ENCODE measurements at regions not wholly inside any gene's neighbourhood (a gene's known extent, or its start where the extent isn't known, plus 50 kb on each side); places are given as distances from the start of the nearest gene placed in this dataset.

DNA sequence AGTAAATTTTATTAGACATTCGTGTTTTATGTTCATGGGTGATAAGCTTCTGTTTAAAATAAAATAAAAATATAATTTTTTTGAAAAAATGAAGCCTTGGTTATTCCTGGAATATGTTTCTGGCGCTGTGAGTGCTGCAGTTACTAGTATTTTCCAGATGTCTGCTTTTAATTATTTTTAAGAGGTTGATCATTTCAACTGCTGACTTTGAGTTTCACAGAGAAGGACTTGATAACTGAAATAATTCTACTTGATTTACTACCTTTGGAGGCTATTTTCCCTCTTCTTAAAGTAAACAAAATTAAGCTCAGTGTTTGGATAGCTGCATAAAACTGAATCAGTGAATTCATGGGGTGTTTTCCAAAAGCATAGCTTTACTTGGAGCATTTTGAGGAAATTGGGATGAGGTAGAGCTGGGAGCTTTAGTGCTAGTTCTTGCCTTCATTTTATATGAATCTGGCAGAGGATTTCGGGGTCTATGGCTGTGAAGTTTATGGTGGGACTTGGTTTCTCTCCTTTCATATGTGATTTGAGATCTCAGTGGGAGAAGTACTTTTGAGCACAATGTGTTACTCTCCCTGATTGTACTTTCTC, 666.5 kb downstream of the DCDC2C start:
- DNase-seq (ENCODE audit: low read depth) = no peak

DNA sequence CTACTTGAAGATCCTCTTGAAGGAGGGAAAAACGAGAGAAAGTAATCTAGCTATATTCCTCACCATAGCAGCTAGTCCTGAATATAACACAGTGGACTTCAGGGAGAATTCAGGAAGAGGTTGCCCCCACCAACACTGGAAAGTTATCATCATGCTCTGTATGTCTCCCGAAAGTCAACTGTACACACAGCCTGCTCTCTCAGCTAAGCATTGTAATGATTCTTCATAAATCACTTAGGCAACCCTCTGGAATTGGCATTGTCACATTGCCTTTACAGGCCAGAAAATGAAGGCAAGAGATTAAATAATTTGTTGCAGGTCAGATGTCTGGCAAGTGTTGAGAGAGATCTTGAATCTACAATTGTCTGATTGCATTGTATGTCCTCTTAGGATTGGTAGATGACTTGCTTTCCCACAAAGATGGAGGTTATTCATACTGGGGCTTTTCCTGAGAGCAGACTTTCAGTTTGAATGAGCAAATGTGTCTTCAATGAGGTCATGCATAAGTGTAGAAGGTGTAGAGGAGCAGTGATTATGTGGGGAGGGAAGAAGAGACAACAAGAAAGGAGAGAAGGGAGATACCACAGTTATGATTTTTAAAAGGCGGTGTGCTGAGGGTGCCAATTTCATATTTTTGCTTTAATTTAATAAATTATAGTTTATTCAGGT, 667.2 kb downstream of the DCDC2C start:
- no peak for DNase-seq (ENCODE audit: low read depth)

DNA sequence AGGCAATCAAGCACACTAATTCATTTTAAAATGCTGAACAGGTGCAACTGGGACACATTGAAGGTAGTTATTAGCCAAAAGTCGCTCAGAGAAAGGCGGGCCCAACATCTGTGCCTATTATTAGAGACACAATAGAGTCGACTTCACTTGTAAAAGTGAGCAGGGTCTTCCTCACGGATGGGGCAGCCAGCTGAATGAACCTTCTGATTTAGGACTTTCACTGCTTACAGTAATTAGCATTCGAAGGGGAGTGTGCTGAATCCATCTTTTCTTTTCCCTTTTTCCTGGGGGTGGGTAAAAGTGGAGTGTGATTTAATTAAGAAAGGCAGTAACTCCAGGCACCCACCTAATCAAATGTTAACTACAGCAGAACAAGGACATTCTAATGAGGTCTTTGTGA, 677.7 kb downstream of the DCDC2C start:
- DNase-seq (ENCODE audit: low read depth) = no peak

DNA sequence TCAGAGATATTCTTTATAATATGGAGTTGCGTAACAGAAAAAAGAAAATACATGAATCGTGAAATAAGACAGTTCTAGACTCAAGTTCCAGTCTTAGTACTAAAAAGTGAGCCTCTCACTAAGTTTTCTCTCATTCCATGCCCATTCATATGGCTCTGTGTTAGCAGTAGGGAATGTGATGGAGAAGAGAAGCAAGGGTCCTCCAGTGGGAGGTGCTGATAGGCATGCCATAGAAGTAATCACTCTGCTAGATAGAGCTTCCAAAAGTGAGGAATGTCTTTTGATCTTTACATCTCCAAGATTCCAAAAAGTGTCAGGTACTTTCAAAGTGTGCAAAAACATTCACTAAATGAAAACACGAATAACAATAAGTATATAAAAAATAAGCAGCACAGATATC, 678.4 kb downstream of the DCDC2C start:
- no peak for DNase-seq (ENCODE audit: low read depth)

DNA sequence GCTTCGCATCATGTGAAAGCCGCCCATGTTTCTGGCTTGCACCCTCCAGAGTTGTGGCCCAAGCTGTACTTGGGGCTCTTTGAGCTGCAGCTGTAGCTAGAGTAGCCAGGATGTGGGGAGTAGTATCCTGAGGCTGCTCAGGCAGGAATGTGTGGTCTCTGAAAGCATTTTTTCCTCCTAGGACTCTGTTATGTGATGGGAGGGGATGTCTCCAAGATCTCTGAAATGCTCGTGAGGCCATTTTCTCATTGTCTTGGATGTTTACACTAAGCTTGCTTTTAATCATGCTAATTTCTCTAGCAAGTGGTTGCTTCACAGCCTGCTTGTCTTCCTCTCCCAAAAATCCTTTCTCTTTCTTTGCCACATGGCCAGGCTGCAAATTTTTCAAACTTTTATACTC, 687.6 kb downstream of the DCDC2C start:
- no peak for DNase-seq (ENCODE audit: low read depth)

DNA sequence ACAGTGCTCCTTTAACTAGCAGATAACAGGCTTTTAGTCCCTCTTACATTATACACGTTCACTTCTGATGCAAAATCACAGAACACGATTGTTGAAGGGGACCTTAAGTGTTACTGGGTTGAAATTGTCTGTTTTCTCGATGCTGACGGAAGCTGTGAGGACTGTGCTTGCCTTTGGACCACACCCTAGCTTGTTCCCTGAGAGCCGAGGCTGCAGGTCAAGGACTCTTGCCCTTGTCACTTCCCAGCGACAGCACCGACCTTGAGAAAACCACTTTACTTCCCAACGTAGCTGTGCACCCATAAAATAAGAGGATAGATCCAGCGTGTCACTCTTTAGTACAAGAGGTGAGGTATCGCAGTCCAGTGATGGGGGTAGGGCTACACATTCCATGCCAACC, 701.0 kb downstream of the DCDC2C start:
- DNase-seq (ENCODE audit: low read depth) = no peak

DNA sequence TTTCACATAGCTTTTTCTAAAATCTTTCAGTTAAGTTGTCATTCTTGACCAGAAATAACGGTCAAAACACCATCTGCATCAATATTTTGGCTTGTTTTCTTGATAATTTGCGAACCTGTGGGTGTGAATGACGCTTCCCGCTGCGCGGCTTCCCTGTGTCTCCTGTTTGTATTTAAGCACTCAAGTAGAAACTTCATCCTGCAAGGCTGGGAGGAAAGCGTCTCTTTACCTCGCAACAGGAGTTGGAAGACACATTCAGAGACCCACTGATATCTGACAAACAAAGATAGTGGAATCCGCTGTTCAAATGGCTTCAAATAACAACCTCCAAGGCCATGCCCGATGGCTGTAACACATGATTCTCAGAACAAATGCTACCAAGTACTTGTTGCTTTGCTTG, 704.9 kb downstream of the DCDC2C start:
- no peak for DNase-seq (ENCODE audit: low read depth)

DNA sequence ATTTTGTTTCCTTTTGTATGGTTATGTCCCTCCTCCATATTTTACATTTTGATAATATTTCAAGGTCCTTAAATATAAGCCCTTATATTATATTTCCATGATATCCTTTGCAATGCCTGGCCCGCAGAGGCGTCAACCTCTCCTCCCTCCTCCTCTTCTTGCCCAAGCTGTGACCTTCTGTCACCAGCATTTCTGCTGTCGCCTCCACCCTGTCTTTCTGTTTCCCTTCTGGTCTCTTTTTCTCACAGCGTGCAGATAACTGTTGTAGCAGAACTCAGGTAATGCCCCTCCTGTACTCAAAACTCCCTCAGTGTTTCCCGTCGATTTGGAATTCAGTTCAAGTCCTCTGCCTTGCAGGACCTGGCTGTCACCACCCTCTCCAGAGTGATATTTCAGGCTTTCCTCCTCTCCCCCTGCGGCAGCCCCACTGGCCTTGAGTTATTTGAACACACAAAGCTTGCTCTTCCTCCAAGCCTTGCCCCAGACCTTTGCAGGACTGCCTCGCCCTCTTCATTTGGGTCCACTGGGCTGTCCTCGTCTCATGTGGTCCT, 709.3 kb downstream of the DCDC2C start:
- DNase-seq (ENCODE audit: low read depth) = no peak

DNA sequence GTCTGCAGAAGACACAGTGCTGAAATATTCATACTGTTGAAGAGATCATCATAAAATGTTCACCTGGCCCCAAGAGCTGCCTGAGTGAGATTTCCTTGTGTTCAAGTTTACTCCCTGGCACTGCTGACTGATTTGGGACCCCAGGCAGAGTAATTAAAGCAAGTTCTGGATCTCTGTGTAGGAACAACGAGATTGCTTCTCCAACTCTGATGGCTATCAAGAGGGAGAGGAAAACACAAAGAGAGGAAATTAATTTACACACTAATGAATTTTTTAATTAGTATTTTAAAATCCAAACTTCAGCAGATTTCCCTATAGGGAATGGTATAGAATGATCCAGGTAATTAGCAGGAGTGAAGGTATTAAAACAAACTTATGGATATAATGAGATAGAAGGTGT, 711.8 kb downstream of the DCDC2C start:
- no peak for DNase-seq (ENCODE audit: low read depth)

DNA sequence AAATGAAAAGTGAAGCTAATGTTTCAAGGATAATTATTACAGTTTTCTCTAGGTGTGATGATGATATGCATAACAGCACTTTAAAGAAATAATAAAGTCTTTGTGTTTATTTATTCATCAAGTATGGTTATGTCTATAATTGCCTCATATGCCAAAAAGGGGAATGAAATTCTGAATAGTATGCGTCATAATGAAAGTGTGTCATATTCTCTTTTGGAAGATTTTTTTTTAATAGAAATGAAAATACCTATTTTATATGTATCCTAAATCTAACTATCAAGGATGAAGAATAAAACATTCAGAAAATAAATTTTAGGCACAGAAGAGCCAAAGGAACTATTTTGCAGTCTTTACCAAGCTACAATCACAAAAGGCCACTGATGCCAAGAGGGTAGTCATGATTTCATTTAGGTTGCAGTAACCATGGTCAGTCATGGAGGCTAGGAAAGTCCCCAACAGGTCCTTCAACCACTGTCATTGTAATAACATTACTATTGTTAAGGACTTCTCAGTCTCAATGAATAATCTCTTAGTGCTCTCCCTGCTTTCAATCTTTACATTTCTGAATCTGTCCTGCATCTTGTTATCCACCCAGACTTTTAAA, 712.5 kb downstream of the DCDC2C start:
- no peak for DNase-seq (ENCODE audit: low read depth)

DNA sequence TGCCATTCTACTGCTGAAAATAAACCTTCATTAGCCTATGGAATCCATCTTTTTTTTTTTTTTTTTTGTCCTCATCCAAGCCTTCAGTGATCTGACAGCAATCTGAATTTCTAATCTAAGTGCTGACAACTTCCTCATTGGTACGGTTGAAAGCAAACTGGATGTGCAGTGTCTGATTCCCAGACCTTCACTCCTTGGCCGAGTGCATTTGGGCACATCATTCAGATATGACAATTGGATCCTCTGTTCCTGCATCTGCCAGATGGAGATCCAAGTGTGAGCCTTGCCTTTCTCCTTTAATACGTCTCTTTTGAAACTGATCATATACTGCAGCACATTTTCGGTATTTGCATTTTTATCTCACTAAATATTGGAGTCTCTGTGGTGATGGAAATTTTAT, 713.1 kb downstream of the DCDC2C start:
- no peak for DNase-seq (ENCODE audit: low read depth)

DNA sequence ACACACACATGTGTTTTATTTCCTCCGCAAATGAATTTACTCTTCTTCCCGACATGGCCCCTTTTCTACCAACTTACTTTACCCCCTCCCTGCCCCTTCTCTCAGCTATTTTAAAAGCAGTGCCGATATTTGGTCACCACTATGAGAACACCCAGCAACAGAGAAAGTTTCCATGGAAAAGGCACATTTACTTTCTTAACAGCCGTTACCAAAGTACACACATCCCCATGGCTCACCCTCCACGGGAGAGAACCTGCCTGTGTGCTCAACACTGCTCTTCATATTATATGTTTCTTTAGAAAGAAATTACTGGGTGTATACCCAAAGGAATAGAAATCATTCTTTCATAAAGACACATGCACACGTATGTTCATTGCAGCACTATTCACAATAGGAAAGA, 714.4 kb downstream of the DCDC2C start:
- DNase-seq (ENCODE audit: low read depth) = no peak

DNA sequence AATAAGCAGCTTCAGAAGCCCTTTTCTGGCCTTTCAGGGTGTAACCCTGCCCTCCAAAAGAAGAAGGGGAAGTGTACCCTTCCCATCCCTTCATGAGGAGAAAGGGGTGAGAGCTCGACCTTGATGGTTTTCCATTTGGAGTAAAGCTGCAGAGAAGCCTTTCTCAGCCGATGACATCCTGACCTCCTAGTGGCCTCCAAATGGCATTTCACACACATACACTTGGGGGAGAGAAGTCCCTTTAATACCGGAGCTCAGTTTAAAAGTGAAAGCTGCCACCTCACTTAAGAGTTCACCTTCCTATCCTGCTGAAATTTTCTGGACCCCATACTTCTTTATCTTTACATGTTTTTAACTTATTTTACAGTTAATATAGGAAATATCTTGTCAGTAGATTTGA, 716.7 kb downstream of the DCDC2C start:
- DNase-seq (ENCODE audit: low read depth) = no peak

DNA sequence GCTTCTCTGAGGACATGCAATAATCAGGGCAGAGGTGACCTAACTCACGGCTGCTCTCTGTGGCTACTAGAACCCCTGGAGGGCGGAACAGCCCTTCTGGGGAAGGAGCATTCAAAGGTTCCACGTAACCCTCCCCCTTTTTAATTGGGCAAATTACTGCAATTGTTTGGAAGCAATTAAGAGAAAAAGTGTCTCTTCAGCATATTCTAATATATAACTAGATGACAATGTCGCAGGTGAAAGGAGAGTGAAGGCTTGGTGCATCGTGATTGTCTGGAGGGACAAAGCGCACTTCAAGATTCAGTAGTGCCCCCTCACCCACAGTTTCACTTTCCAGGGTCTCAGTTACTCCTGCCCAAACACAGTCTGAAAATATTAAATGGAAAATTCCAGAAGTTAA, 720.8 kb downstream of the DCDC2C start:
- DNase-seq (ENCODE audit: low read depth) = no peak

DNA sequence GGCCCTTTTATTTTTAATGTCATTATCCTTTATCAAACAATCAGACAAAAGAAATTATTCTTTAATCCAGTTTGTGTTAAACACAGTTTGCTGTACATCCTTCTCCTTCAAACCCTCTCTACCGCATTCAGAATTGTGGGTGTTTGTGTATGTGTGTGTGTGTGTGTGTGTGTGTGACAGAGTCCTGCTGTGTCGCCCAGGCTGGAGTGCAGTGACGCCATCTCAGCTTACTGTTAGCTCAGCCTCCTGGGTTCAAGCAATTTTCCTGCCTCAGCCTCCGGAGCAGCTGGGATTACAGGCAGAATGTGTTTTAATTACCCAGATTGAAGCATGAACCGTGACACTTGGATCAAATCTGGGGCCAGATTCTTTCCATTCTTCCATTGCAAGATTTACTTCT, 723.7 kb downstream of the DCDC2C start:
- DNase-seq (ENCODE audit: low read depth) = no peak

DNA sequence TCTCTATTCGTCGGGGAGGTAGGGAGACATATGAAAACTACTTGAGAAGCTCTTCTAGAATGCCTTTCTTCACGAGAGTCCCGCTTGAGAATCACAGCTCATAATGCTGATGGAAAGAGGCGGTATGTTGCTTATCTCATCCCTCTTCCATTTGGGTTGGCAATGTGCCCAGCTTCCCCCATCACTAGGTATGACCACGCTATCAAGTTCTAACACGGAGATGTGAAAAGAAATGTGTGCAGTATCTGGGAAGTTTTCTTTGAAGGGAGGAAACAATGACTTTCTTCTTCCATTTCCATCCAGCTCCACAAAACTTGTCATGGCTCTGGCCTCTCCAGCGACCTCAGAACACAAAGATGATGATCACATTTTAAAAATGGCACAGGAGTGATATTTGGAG, 742.4 kb downstream of the DCDC2C start:
- no peak for DNase-seq (ENCODE audit: low read depth)

DNA sequence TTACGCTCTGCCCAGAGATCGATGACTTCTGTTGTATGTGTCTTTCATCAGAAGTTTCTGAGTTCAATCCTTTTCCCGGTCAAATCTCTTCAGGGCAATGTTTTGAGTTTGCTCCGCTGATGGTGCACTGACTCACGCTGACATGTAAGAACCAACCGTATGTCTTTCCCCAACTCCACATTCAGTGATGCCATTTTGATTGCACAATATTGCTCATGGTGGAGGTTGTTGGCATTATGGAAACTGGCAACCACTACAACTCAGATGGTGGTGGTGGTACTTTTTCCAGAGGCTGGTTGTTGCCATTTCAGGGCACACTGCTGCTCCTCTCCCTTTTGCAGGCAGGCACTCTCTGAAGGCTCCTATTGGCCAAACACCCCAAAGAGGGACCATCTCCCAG, 751.5 kb downstream of the DCDC2C start:
- DNase-seq (ENCODE audit: low read depth) = no peak

DNA sequence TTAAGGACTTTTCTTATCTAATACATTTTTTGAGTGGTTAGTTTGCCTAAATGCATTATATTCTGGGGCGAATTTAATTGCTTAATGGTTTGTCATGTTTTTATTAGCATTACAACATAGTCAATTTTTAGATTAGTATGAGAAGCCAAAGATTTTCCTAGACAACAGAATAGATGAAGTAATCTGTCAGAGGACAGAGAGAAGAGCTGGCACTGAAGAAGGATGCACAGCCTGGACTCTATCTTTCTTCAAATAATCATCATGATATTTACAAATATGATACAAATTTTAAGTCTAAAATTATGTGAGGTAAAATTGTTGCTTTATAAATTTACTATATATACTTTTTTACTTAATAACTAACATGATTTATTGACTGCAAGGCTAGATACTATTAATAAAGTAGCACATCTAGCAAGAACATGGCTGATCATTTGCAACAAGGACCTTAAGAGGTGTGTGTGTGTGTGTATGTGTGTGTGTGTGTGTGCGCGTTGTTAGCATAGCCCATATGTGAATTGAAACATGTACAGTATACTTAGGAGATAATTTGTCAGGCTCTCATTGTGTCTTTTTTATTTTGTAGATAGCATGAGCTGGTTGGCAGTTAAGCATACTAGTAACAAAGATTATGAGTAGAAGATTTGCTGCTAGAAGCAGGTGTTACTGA, 752.2 kb downstream of the DCDC2C start:
- no peak for DNase-seq (ENCODE audit: low read depth)

DNA sequence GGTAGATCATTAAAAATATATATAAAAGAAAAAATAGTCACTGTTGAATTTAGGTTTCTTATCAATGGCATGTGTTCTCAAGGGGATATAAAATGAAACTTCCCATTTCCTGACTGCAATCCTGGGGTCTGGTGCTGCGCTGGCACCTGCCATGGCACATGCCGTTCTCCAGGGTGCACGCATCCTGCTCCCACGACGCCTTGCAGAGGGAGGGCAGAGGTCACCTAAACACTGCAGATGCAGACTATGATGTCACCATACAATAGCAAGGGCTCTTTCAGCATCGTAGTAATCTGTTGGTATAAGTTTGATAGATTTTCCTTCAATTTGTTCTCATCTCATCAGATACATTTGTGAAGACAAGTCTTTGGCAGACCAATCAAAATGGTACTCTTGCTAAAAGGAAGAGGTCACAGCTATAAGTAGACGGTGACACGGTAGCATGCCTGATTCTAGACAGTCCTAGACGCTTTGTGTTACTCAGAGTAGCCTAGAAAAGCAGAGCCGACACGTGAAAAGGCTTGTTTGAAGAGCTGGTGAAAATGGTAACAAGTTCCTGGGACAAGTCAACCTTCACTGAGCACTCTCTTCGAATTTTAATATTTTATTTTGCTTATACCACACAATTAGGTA, 761.4 kb downstream of the DCDC2C start:
- DNase-seq (ENCODE audit: low read depth) = no peak

DNA sequence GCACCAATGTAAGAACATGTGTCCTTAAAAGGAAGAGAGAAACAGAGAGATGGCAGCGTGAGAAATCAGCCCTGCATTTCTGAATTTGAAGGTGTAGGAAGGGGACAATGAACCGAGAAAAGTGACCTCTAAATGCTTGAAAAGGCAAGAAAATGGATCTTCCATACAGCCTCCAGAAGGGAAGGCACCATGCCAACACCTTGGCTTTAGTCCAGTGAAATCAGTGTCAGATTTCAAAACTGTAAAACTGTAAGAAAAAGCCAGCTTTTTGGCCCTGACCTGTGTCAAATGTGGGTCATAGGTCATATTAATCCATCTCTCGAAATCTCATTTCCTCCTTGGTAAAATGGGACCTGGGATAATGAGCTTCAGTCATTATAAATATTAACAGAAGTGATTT, 762.3 kb downstream of the DCDC2C start:
- no peak for DNase-seq (ENCODE audit: low read depth)

DNA sequence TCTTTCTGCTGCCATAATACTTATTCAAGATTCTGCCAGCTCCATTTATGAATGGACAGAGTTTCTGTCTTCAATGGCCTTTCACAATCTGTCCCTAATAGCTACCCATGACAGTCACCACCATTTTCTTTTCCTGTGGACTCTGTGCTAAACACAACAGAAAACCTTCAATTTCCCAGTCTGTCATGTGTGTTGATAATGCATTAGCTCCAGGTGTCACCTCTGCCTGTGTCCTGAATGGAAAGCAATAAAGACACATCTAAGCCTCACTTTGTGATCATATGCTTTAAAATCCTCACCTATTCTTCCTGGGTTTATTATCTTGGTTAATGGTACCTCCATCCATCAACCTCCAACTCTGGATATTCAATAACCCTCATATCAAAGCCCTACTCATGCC, 772.2 kb downstream of the DCDC2C start:
- DNase-seq (ENCODE audit: low read depth) = no peak

DNA sequence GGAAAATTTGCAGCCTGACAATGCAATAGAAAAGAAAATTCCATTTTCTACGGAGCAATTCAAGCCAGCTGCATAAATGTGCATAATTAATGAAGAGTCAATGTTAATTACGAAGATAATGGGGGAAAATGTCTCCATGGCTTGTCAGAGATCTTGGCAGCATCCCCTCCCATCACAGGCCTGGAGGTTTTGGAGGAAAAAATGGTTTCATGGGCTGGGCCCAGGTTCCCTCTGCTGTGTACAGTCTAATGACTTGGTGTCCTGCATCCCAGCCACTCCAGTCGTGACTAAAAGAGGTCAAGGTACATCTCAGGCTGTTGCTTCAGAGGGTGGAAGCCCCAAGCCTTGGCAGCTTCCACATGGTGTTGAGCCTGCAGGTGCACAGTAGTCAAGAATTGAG, 779.7 kb downstream of the DCDC2C start:
- no peak for DNase-seq (ENCODE audit: low read depth)

DNA sequence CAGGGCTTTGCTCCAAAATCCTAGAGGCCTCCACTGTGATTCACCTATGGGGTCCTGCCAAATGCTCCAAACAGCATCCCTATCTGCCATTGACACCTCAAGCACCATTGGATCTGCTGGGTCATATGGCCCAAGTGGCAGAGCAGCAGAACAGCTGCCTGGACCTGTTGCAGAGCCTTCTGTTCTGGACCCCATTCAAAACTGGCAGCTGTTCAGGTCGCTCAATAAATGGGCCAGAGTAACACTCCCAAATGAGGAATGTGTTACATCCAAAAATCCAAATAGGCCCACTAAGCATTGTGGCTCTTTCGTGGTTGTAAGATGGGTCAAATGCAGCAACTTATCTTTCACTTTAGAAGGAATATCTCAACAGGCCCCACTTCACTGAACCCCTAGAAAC, 783.6 kb downstream of the DCDC2C start:
- DNase-seq (ENCODE audit: low read depth) = no peak

All from iris pigment epithelial cell (primary cell).